ENCODE measurements at regions not wholly inside any gene's neighbourhood (a gene's known extent, or its start where the extent isn't known, plus 50 kb on each side); places are given as distances from the start of the nearest gene placed in this dataset.

- intact Hi-C loops (cut with micrococcal nuclease; ENCODE audit: unreplicated experiment) = no loop called here
- Mint-ChIP-seq H3K27me3 (ENCODE audit: insufficient read depth, unreplicated experiment) (no peaks in the 10 kb centered on the region), H3K4me3 (ENCODE audit: unreplicated experiment) (no peak overlapping the region), H3K27ac (ENCODE audit: unreplicated experiment) (no peak overlapping the region), H3K9me3 (ENCODE audit: unreplicated experiment) (no peaks in the 10 kb centered on the region), H3K4me1 (ENCODE audit: low read depth, unreplicated experiment) (peaks cover 5% of the 10 kb centered on the region), H3K36me3 (ENCODE audit: insufficient read depth, unreplicated experiment) (no peaks in the 10 kb centered on the region)
- Histone ChIP-seq H3K27me3 (replicated peaks; ENCODE audit: control insufficient read depth, insufficient read depth, low read length) (no peaks in the 10 kb centered on the region), H3K9me3 (no peaks in the 10 kb centered on the region), H3K4me3 (ENCODE audit: low read depth, low read length) (no peak overlapping the region), H3K36me3 (ENCODE audit: control insufficient read depth, insufficient read depth, low read length) (no peaks in the 10 kb centered on the region), H3K4me1 (peaks cover 7% of the 10 kb centered on the region)
- DNase-seq = no peak
- CTCF ChIA-PET = no interaction called here
- BruUV-seq (replicated peaks) = no TSS peak
- POLR2A ChIA-PET = no interaction called here
- no peak for TF ChIP-seq CTCF (IDR thresholded peaks at IDR 0.05; ENCODE audit: insufficient read depth in 1 of 2, low read depth in 1 of 2, low read length in 1 of 2, severe bottlenecking in 1 of 2, unreplicated experiment in 1 of 2)
Measured at GRCh38 chr14:54169254-54169924, 212.8 kb upstream of the BMP4 start.

DNA sequence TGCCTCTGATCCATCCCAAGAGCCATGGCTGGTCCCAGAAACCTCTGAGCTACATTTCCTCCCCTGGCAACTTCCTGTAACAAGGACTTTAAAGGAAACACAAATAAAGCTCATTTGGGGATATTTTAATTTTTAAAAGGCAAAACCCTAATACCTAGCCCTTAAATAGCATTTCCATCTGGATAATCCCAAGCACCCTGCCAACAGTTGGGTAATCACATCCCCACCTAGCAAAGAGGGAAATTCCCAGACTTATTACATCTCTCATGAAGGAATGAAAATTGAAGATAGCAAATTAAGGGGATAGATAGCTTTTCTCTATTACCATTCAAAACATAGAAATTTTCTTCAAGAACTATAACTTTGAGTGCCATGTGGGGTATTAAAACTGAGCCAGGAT lies 213.7 kb upstream of the BMP4 start:
- no peaks in the 10 kb centered on the region for H3K36me3 Mint-ChIP-seq (ENCODE audit: insufficient read depth, unreplicated experiment)
- POLR2A ChIA-PET = no interaction called here
- Histone ChIP-seq H3K4me3 (ENCODE audit: low read depth, low read length) (no peak overlapping the region), H3K4me1 (peaks cover 17% of the 10 kb centered on the region), H3K36me3 (ENCODE audit: control insufficient read depth, insufficient read depth, low read length) (no peaks in the 10 kb centered on the region), H3K9me3 (no peaks in the 10 kb centered on the region), H3K27me3 (replicated peaks; ENCODE audit: control insufficient read depth, insufficient read depth, low read length) (no peaks in the 10 kb centered on the region)
- BruUV-seq (replicated peaks) = no TSS peak
- intact Hi-C loops (cut with micrococcal nuclease; ENCODE audit: unreplicated experiment) = no loop called here
- H3K4me3 Mint-ChIP-seq (ENCODE audit: unreplicated experiment) = no peak overlapping the region
- H3K4me1 Mint-ChIP-seq (ENCODE audit: low read depth, unreplicated experiment) = peaks cover 10% of the 10 kb centered on the region
- no peak overlapping the region for H3K27ac Mint-ChIP-seq (ENCODE audit: unreplicated experiment)
- no peaks in the 10 kb centered on the region for H3K9me3 Mint-ChIP-seq (ENCODE audit: unreplicated experiment)
- CTCF ChIA-PET = no interaction called here
- no peak for DNase-seq
- no peak for TF ChIP-seq CTCF (IDR thresholded peaks at IDR 0.05; ENCODE audit: insufficient read depth in 1 of 2, low read depth in 1 of 2, low read length in 1 of 2, severe bottlenecking in 1 of 2, unreplicated experiment in 1 of 2)
- H3K27me3 Mint-ChIP-seq (ENCODE audit: insufficient read depth, unreplicated experiment) = no peaks in the 10 kb centered on the region

GRCh38 chr14:54172114-54172513 lies 215.5 kb upstream of the BMP4 start:
- H3K4me1 ChIP-seq = peaks cover 31% of the 10 kb centered on the region
- POLR2A ChIA-PET = no interaction called here
- no peak overlapping the region for H3K4me3 ChIP-seq (ENCODE audit: low read depth, low read length)
- TF ChIP-seq CTCF (IDR thresholded peaks at IDR 0.05; ENCODE audit: insufficient read depth in 1 of 2, low read depth in 1 of 2, low read length in 1 of 2, severe bottlenecking in 1 of 2, unreplicated experiment in 1 of 2) = no peak
- no peak overlapping the region for H3K27ac Mint-ChIP-seq (ENCODE audit: unreplicated experiment)
- CTCF ChIA-PET = no interaction called here
- no peaks in the 10 kb centered on the region for H3K9me3 Mint-ChIP-seq (ENCODE audit: unreplicated experiment)
- H3K4me3 Mint-ChIP-seq (ENCODE audit: unreplicated experiment) = no peak overlapping the region
- no TSS peak for BruUV-seq (replicated peaks)
- H3K36me3 ChIP-seq (ENCODE audit: control insufficient read depth, insufficient read depth, low read length) = no peaks in the 10 kb centered on the region
- no peak for DNase-seq
- no peaks in the 10 kb centered on the region for H3K9me3 ChIP-seq
- peaks cover 24% of the 10 kb centered on the region for H3K4me1 Mint-ChIP-seq (ENCODE audit: low read depth, unreplicated experiment)
- intact Hi-C loops (cut with micrococcal nuclease; ENCODE audit: unreplicated experiment) = no loop called here
- no peaks in the 10 kb centered on the region for H3K27me3 ChIP-seq (replicated peaks; ENCODE audit: control insufficient read depth, insufficient read depth, low read length)
- H3K27me3 Mint-ChIP-seq (ENCODE audit: insufficient read depth, unreplicated experiment) = no peaks in the 10 kb centered on the region
- no peaks in the 10 kb centered on the region for H3K36me3 Mint-ChIP-seq (ENCODE audit: insufficient read depth, unreplicated experiment)

All from Caco-2 (cell line).